ENCODE measurements at regions not wholly inside any gene's neighbourhood (a gene's known extent, or its start where the extent isn't known, plus 50 kb on each side); places are given as distances from the start of the nearest gene placed in this dataset.

- no peak for TF ChIP-seq GABPA (IDR thresholded peaks at IDR 0.05 in 1 of 2, conservative IDR thresholded peaks at IDR 0.05 in 1 of 2)
- TF ChIP-seq, protein P1, sequence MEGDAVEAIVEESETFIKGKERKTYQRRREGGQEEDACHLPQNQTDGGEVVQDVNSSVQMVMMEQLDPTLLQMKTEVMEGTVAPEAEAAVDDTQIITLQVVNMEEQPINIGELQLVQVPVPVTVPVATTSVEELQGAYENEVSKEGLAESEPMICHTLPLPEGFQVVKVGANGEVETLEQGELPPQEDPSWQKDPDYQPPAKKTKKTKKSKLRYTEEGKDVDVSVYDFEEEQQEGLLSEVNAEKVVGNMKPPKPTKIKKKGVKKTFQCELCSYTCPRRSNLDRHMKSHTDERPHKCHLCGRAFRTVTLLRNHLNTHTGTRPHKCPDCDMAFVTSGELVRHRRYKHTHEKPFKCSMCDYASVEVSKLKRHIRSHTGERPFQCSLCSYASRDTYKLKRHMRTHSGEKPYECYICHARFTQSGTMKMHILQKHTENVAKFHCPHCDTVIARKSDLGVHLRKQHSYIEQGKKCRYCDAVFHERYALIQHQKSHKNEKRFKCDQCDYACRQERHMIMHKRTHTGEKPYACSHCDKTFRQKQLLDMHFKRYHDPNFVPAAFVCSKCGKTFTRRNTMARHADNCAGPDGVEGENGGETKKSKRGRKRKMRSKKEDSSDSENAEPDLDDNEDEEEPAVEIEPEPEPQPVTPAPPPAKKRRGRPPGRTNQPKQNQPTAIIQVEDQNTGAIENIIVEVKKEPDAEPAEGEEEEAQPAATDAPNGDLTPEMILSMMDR (IDR thresholded peaks at IDR 0.05; ENCODE audit: low read depth, low read length, missing input control), result no peak
- no peak for TF ChIP-seq TAF1 (conservative IDR thresholded peaks at IDR 0.05)
- no peak for TF ChIP-seq FOXA1 (IDR thresholded peaks at IDR 0.05)
- TF ChIP-seq YY1 (IDR thresholded peaks at IDR 0.05), result no peak
- TF ChIP-seq, protein P2, sequence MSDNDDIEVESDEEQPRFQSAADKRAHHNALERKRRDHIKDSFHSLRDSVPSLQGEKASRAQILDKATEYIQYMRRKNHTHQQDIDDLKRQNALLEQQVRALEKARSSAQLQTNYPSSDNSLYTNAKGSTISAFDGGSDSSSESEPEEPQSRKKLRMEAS (IDR thresholded peaks at IDR 0.05), result no peak
Measured at GRCh38 chr5:111596705-111597104, 84.4 kb upstream of the STARD4 start.

Data from liver (tissue), 3 donors.